GM13976 (cell line): ENCODE measurements at regions not wholly inside any gene's neighbourhood (a gene's known extent, or its start where the extent isn't known, plus 50 kb on each side); places are given as distances from the start of the nearest gene placed in this dataset.

Experiments
- DNase-seq: peaks from one replicate; pipeline ENCODE4 v3.0.0; 2012; ENCODE audit warnings: low spot score
- CTCF ChIP-seq: IDR thresholded peaks from 2 replicates; pipeline ENCODE4 v1.5.1; 2012; ENCODE audit warnings: borderline replicate concordance, mild to moderate bottlenecking; ENCODE audit not compliant: insufficient read depth; ENCODE audit errors: extremely low read depth, missing control alignments, control extremely low read depth
- in situ Hi-C: fragments of 300-500 bp; cut with MboI; formaldehyde crosslinking; loops from one replicate; pipeline ENCODE4 v1.12.0; 2022; ENCODE audit warnings: low sequenced_read_pairs, mixed read lengths, inconsistent platforms; ENCODE audit not compliant: unreplicated experiment

- peak; percentile 31 for TF ChIP-seq CTCF
- in situ Hi-C loops = loop anchor here (25.0 kb wide), 1 partner anchor 423 kb away; no protein-coding TSS in a partner anchor
- DNase-seq = no peak
Observed at GRCh38 chr2:211035548-211036185, 479.3 kb downstream of the CPS1 start.

GRCh38 chr2:211045025-211045424 lies 488.6 kb downstream of the CPS1 start:
- in situ Hi-C loops = loop anchor here (25.0 kb wide), 1 partner anchor 433 kb away; no protein-coding TSS in a partner anchor
- no peak for TF ChIP-seq CTCF
- DNase-seq = no peak

GRCh38 chr2:211049321-211050018 lies 493.1 kb downstream of the CPS1 start:
- no peak for TF ChIP-seq CTCF
- in situ Hi-C loops = loop anchor here (25.0 kb wide), 1 partner anchor 437 kb away; no protein-coding TSS in a partner anchor
- DNase-seq = no peak

- DNase-seq = no peak
Observed at GRCh38 chr2:211055438-211055837, 499.0 kb downstream of the CPS1 start.

GRCh38 chr2:211061612-211062296 lies 505.4 kb downstream of the CPS1 start:
- no peak for DNase-seq
- TF ChIP-seq CTCF = no peak
- in situ Hi-C loops = no loop called here

More at GRCh38 chr2:211055438-211055837, 499.0 kb downstream of the CPS1 start:
- TF ChIP-seq CTCF = no peak
- in situ Hi-C loops = no loop called here

- TF ChIP-seq CTCF = no peak
- no peak for DNase-seq
- in situ Hi-C loops = no loop called here
Observed at GRCh38 chr2:211062297-211062612, 505.9 kb downstream of the CPS1 start.
